CD4-positive, alpha-beta memory T cell (primary cell): ENCODE measurements at regions not wholly inside any gene's neighbourhood (a gene's known extent, or its start where the extent isn't known, plus 50 kb on each side); places are given as distances from the start of the nearest gene placed in this dataset.

Experiments used
- CTCF ChIA-PET: fragments of 350-600 bp; sonication (Branson Sonifier 250); formaldehyde crosslinking; loops from one replicate; lab custom pipeline; 2021; ENCODE audit warnings: inconsistent platforms; ENCODE audit not compliant: partially characterized antibody; lab: Charles Lee
- POLR2A ChIA-PET: fragments of 350-600 bp; sonication (Branson Sonifier 250); formaldehyde crosslinking; loops from one replicate; lab custom pipeline; 2021; ENCODE audit not compliant: partially characterized antibody; lab: Charles Lee
- DNase-seq, 5 donors: peaks; one replicate each; pipeline versions ENCODE4 v3.0.0 to v3.0.0-alpha.2; 2020 to 2022; ENCODE audit warnings: mixed read lengths in 1 of 5
- H3K27ac ChIP-seq: one replicate; pipeline ENCODE4 v1.7.0; 2013; ENCODE audit warnings: low read depth, low read length
- H3K27me3 ChIP-seq: 2 replicates; pipeline ENCODE4 v1.7.0; 2013; ENCODE audit warnings: mild to moderate bottlenecking, low read length, moderate library complexity; ENCODE audit not compliant: insufficient read depth
- H3K36me3 ChIP-seq: 2 replicates; pipeline ENCODE4 v1.7.0; 2013; ENCODE audit warnings: mild to moderate bottlenecking, low read length, moderate library complexity; ENCODE audit not compliant: insufficient read depth
- H3K4me1 ChIP-seq: 2 replicates; pipeline ENCODE4 v1.7.0; 2013; ENCODE audit warnings: mild to moderate bottlenecking, low read length, moderate library complexity; ENCODE audit not compliant: insufficient read depth
- H3K4me3 ChIP-seq, 2 donors: one replicate each; pipeline ENCODE4 v1.7.0; 2013; ENCODE audit warnings: low read length in 2 of 2, mild to moderate bottlenecking in 1 of 2
- H3K9me3 ChIP-seq, 2 donors: one replicate each; pipeline ENCODE4 v1.7.0; 2013; ENCODE audit warnings: low read length in 2 of 2, control low read depth in 1 of 2; ENCODE audit not compliant: control insufficient read depth in 1 of 2
- H3K27ac Mint-ChIP-seq, 7 donors: one replicate each; pipeline ENCODE4 v1.8.0; 2020 to 2021; ENCODE audit warnings: mixed read lengths in 7 of 7, mild to moderate bottlenecking in 6 of 7, inconsistent platforms in 3 of 7, moderate library complexity in 3 of 7
- H3K27me3 Mint-ChIP-seq, 2 donors: one replicate each; pipeline ENCODE4 v1.8.0; 2020 to 2021; ENCODE audit warnings: mixed read lengths in 2 of 2
- H3K36me3 Mint-ChIP-seq, 2 donors: one replicate each; pipeline ENCODE4 v1.8.0; 2020 to 2021; ENCODE audit warnings: mixed read lengths in 2 of 2, inconsistent platforms in 1 of 2, mild to moderate bottlenecking in 1 of 2
- H3K4me1 Mint-ChIP-seq, 4 donors: one replicate each; pipeline ENCODE4 v1.8.0; 2020 to 2021; ENCODE audit warnings: mixed read lengths in 4 of 4, mild to moderate bottlenecking in 1 of 4
- H3K4me3 Mint-ChIP-seq, 8 donors: one replicate each; pipeline ENCODE4 v1.8.0; 2020 to 2021; ENCODE audit warnings: mixed read lengths in 8 of 8, mild to moderate bottlenecking in 7 of 8, moderate library complexity in 6 of 8, inconsistent platforms in 3 of 8
- H3K9me3 Mint-ChIP-seq, 8 donors: one replicate each; pipeline ENCODE4 v1.8.0; 2020 to 2021; ENCODE audit warnings: mixed read lengths in 8 of 8, mild to moderate bottlenecking in 5 of 8, inconsistent platforms in 3 of 8, moderate library complexity in 1 of 8
- intact Hi-C: fragments of 100-400 bp; cut with micrococcal nuclease; formaldehyde crosslinking; loops from one replicate; pipeline ENCODE4 v1.15.1; 2023

GRCh38 chr1:244176201-244176600 lies 125.1 kb downstream of the ZBTB18 start:
- Histone ChIP-seq H3K4me1 (no peaks in the 10 kb centered on the region), H3K9me3 (no peaks in the 10 kb centered on the region), H3K4me3 (no peak overlapping the region), H3K27me3 (no peaks in the 10 kb centered on the region), H3K27ac (no peak overlapping the region), H3K36me3 (no peaks in the 10 kb centered on the region)
- no peaks in the 10 kb centered on the region for H3K9me3 Mint-ChIP-seq
- CTCF ChIA-PET: no interaction called here
- no peak overlapping the region for H3K4me3 Mint-ChIP-seq
- intact Hi-C loops: no loop called here
- DNase-seq: no peak
- no peaks in the 10 kb centered on the region for H3K4me1 Mint-ChIP-seq
- H3K27ac Mint-ChIP-seq: no peak overlapping the region
- H3K36me3 Mint-ChIP-seq: no peaks in the 10 kb centered on the region
- POLR2A ChIA-PET: no interaction called here
- peaks cover 0 to 6% of the 10 kb centered on the region in 2 donors for H3K27me3 Mint-ChIP-seq

DNA sequence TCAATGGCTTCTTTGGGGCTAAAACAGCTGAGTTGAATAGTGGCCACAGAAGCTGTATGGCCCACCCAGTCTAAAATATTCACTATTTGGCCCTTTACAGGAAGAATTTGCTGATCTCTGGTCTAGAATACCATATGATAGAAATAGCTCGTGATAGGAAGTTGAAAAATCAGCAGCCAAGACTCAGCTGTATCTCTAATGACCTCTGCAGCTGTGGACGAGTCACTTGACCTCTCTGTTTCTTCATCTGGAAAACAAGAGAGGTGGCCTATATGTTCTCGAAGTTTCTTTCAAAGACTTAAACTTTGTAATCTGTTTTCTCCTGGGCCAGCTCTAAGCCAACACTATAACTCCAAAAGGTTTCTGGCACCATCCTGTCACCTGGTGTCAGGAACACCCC lies 129.2 kb downstream of the ZBTB18 start:
- POLR2A ChIA-PET: no interaction called here
- intact Hi-C loops: no loop called here
- Mint-ChIP-seq H3K27ac (no peak overlapping the region), H3K9me3 (no peaks in the 10 kb centered on the region), H3K36me3 (no peaks in the 10 kb centered on the region), H3K4me3 (no peak overlapping the region), H3K4me1 (no peaks in the 10 kb centered on the region), H3K27me3 (peaks cover 2 to 6% of the 10 kb centered on the region in 2 donors)
- Histone ChIP-seq H3K4me3 (no peak overlapping the region), H3K36me3 (no peaks in the 10 kb centered on the region), H3K4me1 (no peaks in the 10 kb centered on the region), H3K27ac (no peak overlapping the region), H3K27me3 (no peaks in the 10 kb centered on the region), H3K9me3 (no peaks in the 10 kb centered on the region)
- CTCF ChIA-PET: interaction anchor here (0.6 kb wide), 1 partner anchor 629 kb away, joined by 4 read pairs; no protein-coding TSS in a partner anchor
- no peak for DNase-seq

DNA sequence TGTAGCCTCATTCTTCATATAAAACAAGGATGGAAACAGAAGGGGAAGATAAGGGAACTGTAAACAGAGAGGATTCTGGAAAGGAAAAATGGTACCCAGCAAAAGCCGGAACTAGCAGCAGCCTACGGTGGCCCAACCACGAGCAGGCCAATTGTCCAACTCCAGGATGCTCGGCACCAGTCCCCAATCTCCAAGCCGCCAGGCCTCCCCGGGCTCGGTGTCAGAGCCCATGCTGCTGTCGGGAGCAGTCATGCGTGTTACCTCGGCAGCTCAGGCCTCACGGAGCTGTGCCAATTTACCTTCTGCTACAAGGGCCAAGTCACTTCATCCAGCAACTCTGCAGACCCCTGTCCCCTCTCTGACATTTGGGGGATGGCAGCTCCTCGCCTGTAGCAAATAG lies 130.8 kb downstream of the ZBTB18 start:
- no peaks in the 10 kb centered on the region for H3K4me1 ChIP-seq
- no peak overlapping the region for H3K4me3 ChIP-seq
- no peaks in the 10 kb centered on the region for H3K4me1 Mint-ChIP-seq
- no peak for DNase-seq
- no peak overlapping the region for H3K27ac ChIP-seq
- H3K27me3 Mint-ChIP-seq: peaks cover 4% of the 10 kb centered on the region in 2 donors
- CTCF ChIA-PET: no interaction called here
- H3K36me3 Mint-ChIP-seq: no peaks in the 10 kb centered on the region
- H3K9me3 ChIP-seq: no peaks in the 10 kb centered on the region
- H3K9me3 Mint-ChIP-seq: no peaks in the 10 kb centered on the region
- no peaks in the 10 kb centered on the region for H3K36me3 ChIP-seq
- POLR2A ChIA-PET: no interaction called here
- H3K27me3 ChIP-seq: no peaks in the 10 kb centered on the region
- no peak overlapping the region for H3K4me3 Mint-ChIP-seq
- intact Hi-C loops: no loop called here
- no peak overlapping the region for H3K27ac Mint-ChIP-seq

GRCh38 chr1:244183037-244183436 lies 132.0 kb downstream of the ZBTB18 start:
- no peaks in the 10 kb centered on the region for H3K4me1 Mint-ChIP-seq
- Histone ChIP-seq H3K4me1 (no peaks in the 10 kb centered on the region), H3K4me3 (no peak overlapping the region), H3K27me3 (no peaks in the 10 kb centered on the region), H3K9me3 (no peaks in the 10 kb centered on the region), H3K36me3 (no peaks in the 10 kb centered on the region), H3K27ac (no peak overlapping the region)
- ChIA-PET CTCF (no interaction called here), POLR2A (no interaction called here)
- intact Hi-C loops: no loop called here
- no peak for DNase-seq
- no peak overlapping the region for H3K27ac Mint-ChIP-seq
- H3K9me3 Mint-ChIP-seq: no peaks in the 10 kb centered on the region
- no peak overlapping the region for H3K4me3 Mint-ChIP-seq
- no peaks in the 10 kb centered on the region for H3K36me3 Mint-ChIP-seq
- peaks cover 4 to 6% of the 10 kb centered on the region in 2 donors for H3K27me3 Mint-ChIP-seq

DNA sequence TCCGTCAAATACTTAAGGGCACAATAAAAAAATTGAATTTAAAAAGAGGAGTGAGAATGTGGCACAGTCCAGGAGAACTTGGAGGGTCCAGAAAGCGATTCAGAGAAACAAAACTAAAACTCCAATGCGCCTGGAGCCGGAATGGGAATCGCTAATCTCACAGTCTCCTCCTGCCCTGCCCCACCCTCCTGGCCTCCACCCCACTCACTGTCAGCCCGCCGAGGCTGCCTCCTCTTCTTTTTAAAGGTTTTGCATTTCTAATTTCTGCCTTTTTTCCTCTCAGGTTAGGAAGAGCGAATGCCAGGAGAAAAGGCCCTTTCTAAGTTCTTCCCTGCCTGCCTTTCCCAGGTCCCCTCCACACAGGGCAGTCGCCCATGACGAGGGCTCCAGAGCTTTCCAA lies 135.3 kb downstream of the ZBTB18 start:
- Mint-ChIP-seq H3K4me1 (no peaks in the 10 kb centered on the region), H3K27me3 (peaks cover 6 to 10% of the 10 kb centered on the region in 2 donors), H3K36me3 (no peaks in the 10 kb centered on the region), H3K9me3 (peaks cover 0 to 2% (median 0%) of the 10 kb centered on the region in 8 donors), H3K27ac (no peak overlapping the region), H3K4me3 (no peak overlapping the region)
- Histone ChIP-seq H3K27me3 (no peaks in the 10 kb centered on the region), H3K36me3 (no peaks in the 10 kb centered on the region), H3K4me3 (no peak overlapping the region), H3K9me3 (no peaks in the 10 kb centered on the region), H3K4me1 (no peaks in the 10 kb centered on the region), H3K27ac (no peak overlapping the region)
- ChIA-PET POLR2A (no interaction called here), CTCF (no interaction called here)
- intact Hi-C loops: no loop called here
- no peak for DNase-seq

- H3K9me3 ChIP-seq: no peaks in the 10 kb centered on the region
- intact Hi-C loops: no loop called here
- no peaks in the 10 kb centered on the region for H3K27me3 ChIP-seq
- Mint-ChIP-seq H3K4me3 (no peak overlapping the region), H3K27me3 (peaks cover 6 to 12% of the 10 kb centered on the region in 2 donors), H3K27ac (no peak overlapping the region), H3K4me1 (no peaks in the 10 kb centered on the region), H3K36me3 (no peaks in the 10 kb centered on the region), H3K9me3 (peaks cover 0 to 2% (median 0%) of the 10 kb centered on the region in 8 donors)
- no peaks in the 10 kb centered on the region for H3K4me1 ChIP-seq
- no peak overlapping the region for H3K4me3 ChIP-seq
- CTCF ChIA-PET: no interaction called here
- no peaks in the 10 kb centered on the region for H3K36me3 ChIP-seq
- H3K27ac ChIP-seq: no peak overlapping the region
- POLR2A ChIA-PET: no interaction called here
- no peak for DNase-seq
Observed at GRCh38 chr1:244187310-244187709, 136.2 kb downstream of the ZBTB18 start.

GRCh38 chr1:244191581-244191980 lies 140.5 kb downstream of the ZBTB18 start:
- H3K4me3 ChIP-seq: no peak overlapping the region
- Mint-ChIP-seq H3K27me3 (peaks cover 4 to 12% of the 10 kb centered on the region in 2 donors), H3K27ac (no peak overlapping the region), H3K9me3 (peaks cover 0 to 2% (median 0%) of the 10 kb centered on the region in 8 donors), H3K4me3 (no peak overlapping the region), H3K4me1 (peaks cover 0 to 2% (median 0%) of the 10 kb centered on the region in 4 donors), H3K36me3 (no peaks in the 10 kb centered on the region)
- CTCF ChIA-PET: no interaction called here
- no peaks in the 10 kb centered on the region for H3K36me3 ChIP-seq
- no peaks in the 10 kb centered on the region for H3K4me1 ChIP-seq
- H3K27me3 ChIP-seq: no peaks in the 10 kb centered on the region
- intact Hi-C loops: no loop called here
- no peaks in the 10 kb centered on the region for H3K9me3 ChIP-seq
- POLR2A ChIA-PET: no interaction called here
- DNase-seq: no peak
- no peak overlapping the region for H3K27ac ChIP-seq

DNA sequence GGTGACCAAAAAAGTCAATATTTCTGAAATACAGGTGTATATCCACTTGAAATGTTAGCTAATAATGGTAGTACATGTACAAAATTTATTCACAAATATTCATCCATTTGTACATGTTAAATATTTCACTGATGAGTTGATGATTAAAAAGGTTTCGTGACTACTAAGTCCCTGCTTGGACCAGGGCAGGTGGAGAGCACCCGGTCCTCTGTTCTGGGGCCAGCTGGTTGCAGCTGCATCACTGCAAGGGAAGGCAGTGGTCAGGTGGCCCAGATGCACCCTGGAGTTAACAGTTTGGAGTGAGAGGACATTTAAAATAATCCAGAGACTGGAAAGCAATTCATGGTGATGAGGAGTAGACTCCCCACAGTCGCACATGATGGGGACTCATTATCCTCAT lies 141.2 kb downstream of the ZBTB18 start:
- Mint-ChIP-seq H3K4me1 (peaks cover 0 to 2% (median 0%) of the 10 kb centered on the region in 4 donors), H3K27me3 (peaks cover 3 to 12% of the 10 kb centered on the region in 2 donors), H3K36me3 (no peaks in the 10 kb centered on the region), H3K27ac (no peak overlapping the region), H3K4me3 (no peak overlapping the region), H3K9me3 (peaks cover 0 to 2% (median 0%) of the 10 kb centered on the region in 8 donors)
- no peaks in the 10 kb centered on the region for H3K36me3 ChIP-seq
- ChIA-PET CTCF (no interaction called here), POLR2A (no interaction called here)
- no peak overlapping the region for H3K27ac ChIP-seq
- H3K9me3 ChIP-seq: no peaks in the 10 kb centered on the region
- intact Hi-C loops: no loop called here
- no peak overlapping the region for H3K4me3 ChIP-seq
- DNase-seq: no peak
- H3K27me3 ChIP-seq: no peaks in the 10 kb centered on the region
- H3K4me1 ChIP-seq: no peaks in the 10 kb centered on the region
